Cardiac fibroblast (primary cell): ENCODE measurements at regions not wholly inside any gene's neighbourhood (a gene's known extent, or its start where the extent isn't known, plus 50 kb on each side); places are given as distances from the start of the nearest gene placed in this dataset.

Experiments used
- DNase-seq, 2 donors: peaks; one replicate each; pipeline versions ENCODE4 v3.0.0 to v3.0.0-alpha.2; 2010; ENCODE audit warnings: low read depth in 2 of 2
- H3K4me3 ChIP-seq, 2 donors: replicated peaks in 1 of 2; 1 replicate in 1 of 2; 2 replicates in 1 of 2; pipeline ENCODE4 v1.5.1; 2011; ENCODE audit warnings: low read depth in 2 of 2, low read length in 2 of 2, mild to moderate bottlenecking in 2 of 2, moderate library complexity in 1 of 2
- TF ChIP-seq, protein P1 (sequence below): IDR thresholded peaks from one replicate; pipeline ENCODE4 v1.5.1; 2011; ENCODE audit warnings: low read depth, mild to moderate bottlenecking, low read length, inconsistent platforms

GRCh38 chr13:80844164-80844563 is 503.2 kb upstream of the SPRY2 start:
- TF ChIP-seq, protein P1, sequence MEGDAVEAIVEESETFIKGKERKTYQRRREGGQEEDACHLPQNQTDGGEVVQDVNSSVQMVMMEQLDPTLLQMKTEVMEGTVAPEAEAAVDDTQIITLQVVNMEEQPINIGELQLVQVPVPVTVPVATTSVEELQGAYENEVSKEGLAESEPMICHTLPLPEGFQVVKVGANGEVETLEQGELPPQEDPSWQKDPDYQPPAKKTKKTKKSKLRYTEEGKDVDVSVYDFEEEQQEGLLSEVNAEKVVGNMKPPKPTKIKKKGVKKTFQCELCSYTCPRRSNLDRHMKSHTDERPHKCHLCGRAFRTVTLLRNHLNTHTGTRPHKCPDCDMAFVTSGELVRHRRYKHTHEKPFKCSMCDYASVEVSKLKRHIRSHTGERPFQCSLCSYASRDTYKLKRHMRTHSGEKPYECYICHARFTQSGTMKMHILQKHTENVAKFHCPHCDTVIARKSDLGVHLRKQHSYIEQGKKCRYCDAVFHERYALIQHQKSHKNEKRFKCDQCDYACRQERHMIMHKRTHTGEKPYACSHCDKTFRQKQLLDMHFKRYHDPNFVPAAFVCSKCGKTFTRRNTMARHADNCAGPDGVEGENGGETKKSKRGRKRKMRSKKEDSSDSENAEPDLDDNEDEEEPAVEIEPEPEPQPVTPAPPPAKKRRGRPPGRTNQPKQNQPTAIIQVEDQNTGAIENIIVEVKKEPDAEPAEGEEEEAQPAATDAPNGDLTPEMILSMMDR, result no peak
- H3K4me3 ChIP-seq, result no peak overlapping the region
- no peak for DNase-seq

- DNase-seq, result no peak
- TF ChIP-seq, protein P1, result no peak
- no peak overlapping the region for H3K4me3 ChIP-seq
Measured at GRCh38 chr13:80841414-80841813, 500.5 kb upstream of the SPRY2 start.

GRCh38 chr13:80840316-80840976 is 499.5 kb upstream of the SPRY2 start:
- DNase-seq, result peak; percentile 85 to 97
- TF ChIP-seq, protein P1, result no peak
- no peak overlapping the region for H3K4me3 ChIP-seq

DNA sequence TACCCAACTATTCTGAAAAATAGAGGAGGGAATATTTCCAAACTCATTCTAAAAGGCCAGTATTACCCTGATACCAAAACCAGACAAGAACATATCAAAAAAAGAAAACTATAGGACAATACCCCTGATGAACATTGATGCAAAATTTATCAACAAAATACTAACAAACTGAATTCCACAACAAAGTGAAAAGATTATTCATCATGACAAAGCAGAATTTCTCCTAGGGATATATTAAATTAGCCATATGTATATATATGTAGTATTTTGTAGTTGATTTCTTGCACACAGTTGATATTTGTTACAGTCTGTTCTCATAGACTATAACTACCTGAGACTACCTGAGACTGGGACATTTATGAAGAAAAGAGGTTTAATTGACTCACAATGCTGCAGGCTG is 495.0 kb upstream of the SPRY2 start:
- no peak overlapping the region for H3K4me3 ChIP-seq
- DNase-seq, result no peak
- TF ChIP-seq, protein P1, result no peak

GRCh38 chr13:80830431-80830830 is 489.5 kb upstream of the SPRY2 start:
- H3K4me3 ChIP-seq, result no peak overlapping the region
- TF ChIP-seq, protein P1, result no peak
- no peak for DNase-seq

GRCh38 chr13:80828759-80829158 is 487.8 kb upstream of the SPRY2 start:
- no peak overlapping the region for H3K4me3 ChIP-seq
- TF ChIP-seq, protein P1, result no peak
- DNase-seq, result no peak

- DNase-seq, result no peak
- TF ChIP-seq, protein P1, result no peak
Measured at GRCh38 chr13:80825276-80825675, 484.4 kb upstream of the SPRY2 start.

More at GRCh38 chr13:80825276-80825675, 484.4 kb upstream of the SPRY2 start:
- no peak overlapping the region for H3K4me3 ChIP-seq
